Duodenal mucosa (tissue), 2 donors: ENCODE measurements at regions not wholly inside any gene's neighbourhood (a gene's known extent, or its start where the extent isn't known, plus 50 kb on each side); places are given as distances from the start of the nearest gene placed in this dataset.

Source experiments
- H3K27ac ChIP-seq: one replicate; pipeline ENCODE4 v1.7.0; 2013; ENCODE audit warnings: low read depth, low read length
- H3K27me3 ChIP-seq, 2 donors: one replicate each; pipeline ENCODE4 v1.7.0; 2013; ENCODE audit warnings: low read length in 2 of 2, control low read depth in 1 of 2; ENCODE audit not compliant: insufficient read depth in 2 of 2, control insufficient read depth in 1 of 2
- H3K36me3 ChIP-seq, 2 donors: one replicate each; pipeline ENCODE4 v1.7.0; 2013; ENCODE audit warnings: low read length in 2 of 2, control low read depth in 1 of 2; ENCODE audit not compliant: insufficient read depth in 2 of 2, control insufficient read depth in 1 of 2
- H3K4me1 ChIP-seq, 2 donors: one replicate each; pipeline ENCODE4 v1.7.0; 2013; ENCODE audit warnings: low read length in 2 of 2, control low read depth in 1 of 2; ENCODE audit not compliant: insufficient read depth in 2 of 2, control insufficient read depth in 1 of 2
- H3K4me3 ChIP-seq, 2 donors: one replicate each; pipeline ENCODE4 v1.7.0; 2013; ENCODE audit warnings: low read length in 2 of 2, low read depth in 1 of 2
- H3K9ac ChIP-seq, 2 donors: one replicate each; pipeline ENCODE4 v1.7.0; 2013; ENCODE audit warnings: low read length in 2 of 2, low read depth in 1 of 2
- H3K9me3 ChIP-seq, 2 donors: one replicate each; pipeline ENCODE4 v1.7.0; 2013; ENCODE audit warnings: low read length in 2 of 2, control low read depth in 1 of 2; ENCODE audit not compliant: control insufficient read depth in 1 of 2

DNA sequence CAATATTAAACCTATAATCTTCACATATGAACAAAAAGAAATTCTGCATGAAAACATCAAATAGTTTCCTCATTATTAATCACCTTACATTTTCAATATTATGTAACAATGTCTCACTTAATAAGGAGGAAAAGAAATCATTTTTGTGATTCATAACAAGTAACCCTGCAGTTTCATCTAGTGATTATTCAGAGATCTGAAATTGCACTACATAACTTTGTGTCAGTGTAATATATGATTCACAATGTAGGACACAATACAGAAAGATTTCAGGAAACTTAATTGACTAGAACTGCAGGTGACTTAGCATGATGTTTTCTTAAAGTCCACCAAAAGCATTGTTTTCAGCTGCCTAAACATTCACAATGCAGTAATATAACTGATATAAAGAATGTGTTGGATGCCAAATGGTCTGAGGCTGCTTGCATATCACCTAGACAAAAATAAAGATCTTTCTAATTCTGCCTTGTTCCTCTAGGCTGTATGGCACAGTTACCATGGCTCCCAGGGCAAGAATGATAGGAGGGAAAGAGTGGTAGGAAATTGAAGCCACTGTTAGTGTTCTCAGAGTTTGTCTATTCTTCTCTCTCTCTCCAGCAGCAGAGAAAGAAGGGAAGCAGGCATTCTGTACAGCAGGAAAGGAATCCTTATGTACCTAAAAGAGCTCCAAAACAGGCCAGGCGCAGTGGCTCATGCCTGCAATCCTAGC lies 366.6 kb downstream of the FSIP2 start:
- Histone ChIP-seq H3K27me3 (no peaks in the 10 kb centered on the region), H3K4me3 (no peak overlapping the region), H3K9ac (no peak overlapping the region), H3K27ac (no peak overlapping the region), H3K4me1 (peaks cover 0 to 3% of the 10 kb centered on the region in 2 donors), H3K9me3 (no peaks in the 10 kb centered on the region), H3K36me3 (no peaks in the 10 kb centered on the region)

DNA sequence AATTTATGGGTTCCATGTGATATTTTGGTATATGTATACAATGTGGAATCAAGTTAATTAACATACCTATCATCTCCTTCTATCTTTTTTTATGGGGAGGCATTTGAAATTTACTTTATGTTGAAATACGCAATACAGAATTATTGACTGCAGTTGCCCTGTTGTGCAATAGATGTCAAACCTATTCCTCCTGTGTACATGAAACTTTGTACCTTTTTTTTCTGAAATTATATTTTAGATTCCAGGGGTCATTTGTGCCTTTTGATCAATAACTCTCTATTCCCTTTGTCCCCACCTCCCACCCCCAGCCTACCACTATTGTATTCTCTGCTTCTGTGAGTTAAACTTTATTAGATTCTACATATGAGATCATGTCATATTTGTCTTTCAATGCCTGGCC lies 369.9 kb downstream of the FSIP2 start:
- H3K27ac ChIP-seq, result no peak overlapping the region

DNA sequence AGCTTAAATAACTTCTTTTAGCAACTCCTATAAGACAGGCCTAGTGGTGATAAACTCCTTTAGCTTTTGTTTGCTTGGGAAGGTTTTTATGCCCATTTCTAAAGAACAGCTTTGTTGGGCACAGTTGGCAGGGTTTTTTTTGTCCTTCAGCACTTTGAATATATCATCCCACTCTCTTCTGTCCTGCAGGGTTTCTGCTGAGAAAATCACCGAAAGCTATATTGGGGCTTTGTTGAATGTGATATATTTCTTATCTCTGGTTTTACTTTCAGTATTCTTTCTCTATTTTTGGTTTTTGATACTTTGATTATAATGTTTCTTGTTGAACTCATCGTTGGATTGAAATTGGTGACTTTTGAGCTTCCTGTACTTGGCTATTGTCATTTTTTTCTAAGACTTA lies 372.8 kb upstream of the ZC3H15 start:
- Histone ChIP-seq H3K4me3 (no peak overlapping the region), H3K27me3 (no peaks in the 10 kb centered on the region), H3K4me1 (no peaks in the 10 kb centered on the region), H3K36me3 (peaks cover 4 to 5% of the 10 kb centered on the region in 2 donors), H3K27ac (no peak overlapping the region), H3K9ac (no peak overlapping the region), H3K9me3 (peaks cover 4% of the 10 kb centered on the region in 2 donors)

More for the DNA sequence above, 369.9 kb downstream of the FSIP2 start:
- Histone ChIP-seq H3K4me3 (no peak overlapping the region), H3K9ac (no peak overlapping the region), H3K36me3 (no peaks in the 10 kb centered on the region), H3K9me3 (no peaks in the 10 kb centered on the region), H3K27me3 (no peaks in the 10 kb centered on the region), H3K4me1 (no peaks in the 10 kb centered on the region)

DNA sequence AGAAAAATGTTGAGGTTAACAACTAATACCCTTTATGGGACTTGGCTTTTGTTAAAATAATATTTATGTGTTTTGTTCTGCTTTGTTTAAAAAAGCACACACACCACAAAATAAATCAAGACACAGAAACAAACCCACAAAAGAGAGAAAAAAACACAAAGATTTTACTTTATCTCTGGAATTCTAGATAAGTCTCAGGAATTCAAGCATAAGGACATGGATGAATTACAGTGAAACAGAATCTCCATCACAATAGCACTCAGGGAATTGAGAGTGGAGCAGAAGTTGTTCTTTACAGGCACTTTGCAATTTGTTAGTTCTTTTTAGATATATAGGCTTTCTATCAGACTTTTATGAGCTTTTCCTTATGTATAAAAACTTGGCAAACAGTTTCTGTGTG lies 360.9 kb upstream of the ZC3H15 start:
- Histone ChIP-seq H3K36me3 (no peaks in the 10 kb centered on the region), H3K27me3 (no peaks in the 10 kb centered on the region), H3K4me1 (no peaks in the 10 kb centered on the region), H3K9ac (no peak overlapping the region), H3K4me3 (no peak overlapping the region), H3K9me3 (no peaks in the 10 kb centered on the region), H3K27ac (no peak overlapping the region)

DNA sequence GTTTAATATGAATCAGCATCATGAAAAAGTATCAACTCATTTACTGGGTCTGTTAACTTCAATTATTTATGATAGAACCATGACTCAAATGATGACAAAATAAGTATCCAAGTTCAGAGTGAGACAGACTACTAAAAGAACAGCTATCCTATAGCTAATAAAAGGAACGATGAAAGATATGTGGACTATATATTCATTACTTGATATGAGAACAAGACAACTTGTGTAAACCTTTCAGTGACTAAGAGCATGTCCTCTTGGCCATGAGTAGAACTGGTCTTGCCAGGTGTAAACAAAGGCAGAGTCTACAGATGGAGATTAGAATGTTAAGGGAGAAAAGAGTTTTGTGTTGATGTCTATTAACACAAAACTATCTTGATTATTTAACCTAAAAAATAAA lies 360.4 kb upstream of the ZC3H15 start:
- Histone ChIP-seq H3K9me3 (no peaks in the 10 kb centered on the region), H3K27ac (no peak overlapping the region), H3K4me1 (no peaks in the 10 kb centered on the region), H3K36me3 (no peaks in the 10 kb centered on the region), H3K9ac (no peak overlapping the region), H3K27me3 (no peaks in the 10 kb centered on the region), H3K4me3 (no peak overlapping the region)

DNA sequence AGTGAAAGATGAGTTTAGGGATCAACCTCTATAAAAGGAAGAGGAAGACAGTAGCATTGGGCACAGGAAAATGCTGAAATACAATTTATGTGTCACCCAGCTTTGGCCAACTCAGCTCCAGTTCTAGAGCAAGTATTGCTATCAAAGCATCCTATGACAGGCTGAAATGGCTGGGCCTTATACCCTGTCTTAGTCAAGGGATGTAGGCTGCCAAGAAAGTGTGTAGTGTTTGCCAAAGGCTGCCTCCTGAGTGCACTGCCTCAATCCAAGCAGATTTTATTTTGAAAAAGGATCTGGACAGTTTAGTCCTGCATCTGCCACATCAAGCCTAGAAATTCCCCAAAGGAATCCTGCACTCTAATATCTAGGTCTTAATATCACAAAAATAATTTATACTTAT lies 359.9 kb upstream of the ZC3H15 start:
- Histone ChIP-seq H3K4me3 (no peak overlapping the region), H3K4me1 (no peaks in the 10 kb centered on the region), H3K9me3 (no peaks in the 10 kb centered on the region), H3K27ac (no peak overlapping the region), H3K9ac (no peak overlapping the region), H3K27me3 (no peaks in the 10 kb centered on the region), H3K36me3 (no peaks in the 10 kb centered on the region)

DNA sequence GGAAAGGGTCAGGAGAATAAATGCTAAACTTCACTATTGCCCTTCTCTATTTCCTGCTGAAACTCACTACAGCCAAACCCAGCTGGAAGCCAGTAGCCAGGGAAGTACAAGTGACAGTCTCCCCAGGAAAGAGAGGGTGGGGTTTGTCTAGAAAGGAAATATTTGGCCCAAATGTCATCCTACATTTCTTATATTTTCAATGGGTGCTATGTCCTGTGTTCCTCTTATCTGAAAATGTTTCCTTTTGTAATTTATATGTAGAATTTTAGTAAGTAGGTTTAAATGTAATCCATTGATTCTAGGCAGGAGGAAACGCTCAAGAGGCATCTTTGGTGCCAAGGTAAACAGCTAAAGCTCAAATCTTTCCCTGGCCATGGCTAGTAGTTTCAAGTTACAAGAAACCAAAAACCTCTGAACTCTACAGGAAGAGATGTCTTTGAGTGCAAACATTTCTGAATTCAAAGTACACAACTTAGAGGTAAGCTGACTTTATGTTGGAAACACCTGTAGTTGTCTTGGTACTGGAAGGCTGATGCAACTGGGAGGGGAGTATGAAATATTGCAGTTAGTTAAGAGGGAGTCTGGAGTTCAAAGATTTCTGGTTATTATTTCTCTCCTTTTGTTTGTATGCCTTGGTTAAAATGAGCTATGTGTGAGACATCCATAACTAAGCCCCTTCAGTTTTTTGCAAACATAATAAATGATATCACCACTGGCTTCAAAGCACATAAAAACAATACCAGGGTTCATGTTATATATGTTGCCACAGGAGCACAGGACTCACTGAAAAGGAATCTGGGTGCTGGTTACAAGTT lies 356.1 kb upstream of the ZC3H15 start:
- H3K27me3 ChIP-seq, result no peaks in the 10 kb centered on the region
- no peaks in the 10 kb centered on the region for H3K4me1 ChIP-seq
- no peak overlapping the region for H3K27ac ChIP-seq
- no peaks in the 10 kb centered on the region for H3K9me3 ChIP-seq
- no peak overlapping the region for H3K9ac ChIP-seq
- no peaks in the 10 kb centered on the region for H3K36me3 ChIP-seq
- H3K4me3 ChIP-seq, result no peak overlapping the region

DNA sequence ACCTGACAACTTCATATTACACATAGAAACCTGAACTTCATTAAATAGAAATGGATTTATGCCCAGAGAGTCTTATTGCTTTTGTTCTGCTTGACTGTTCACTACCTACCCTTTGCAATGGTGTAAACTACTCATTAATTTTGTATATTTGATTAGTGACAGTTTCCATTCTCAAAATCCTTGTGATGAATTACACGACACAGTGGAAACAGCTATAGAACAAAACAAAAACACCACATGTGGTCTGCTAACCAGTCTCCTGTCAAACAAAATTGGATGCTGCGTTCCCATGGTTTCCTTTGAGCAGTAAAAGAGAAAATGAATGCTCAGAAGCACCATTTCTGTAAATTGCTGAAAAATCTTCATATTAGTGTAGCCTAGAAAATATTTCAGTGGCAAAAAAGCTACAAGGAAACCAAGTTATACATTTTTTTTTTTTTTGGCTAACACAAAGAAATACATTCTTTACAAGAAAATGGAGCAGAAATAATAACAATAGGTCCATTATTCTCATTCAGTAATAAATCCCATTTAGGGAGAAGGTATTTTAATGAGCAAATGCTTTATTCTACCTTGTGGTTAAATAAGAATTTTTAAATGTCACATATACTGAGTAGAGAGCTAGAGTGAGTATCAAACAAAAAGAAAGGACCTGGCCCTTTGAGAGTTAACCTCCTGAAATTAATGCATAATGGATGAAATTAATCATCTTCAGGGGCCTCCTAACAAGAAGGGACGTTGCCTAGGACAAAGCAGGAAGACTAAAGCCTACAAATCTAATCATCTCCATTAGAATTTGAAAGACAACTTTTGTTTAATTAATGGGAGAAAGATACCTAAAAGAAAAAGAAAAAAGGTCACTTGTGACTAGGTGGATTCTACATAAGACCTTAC lies 355.1 kb upstream of the ZC3H15 start:
- no peaks in the 10 kb centered on the region for H3K27me3 ChIP-seq
- no peak overlapping the region for H3K9ac ChIP-seq
- no peak overlapping the region for H3K27ac ChIP-seq
- no peaks in the 10 kb centered on the region for H3K36me3 ChIP-seq
- no peaks in the 10 kb centered on the region for H3K9me3 ChIP-seq
- H3K4me3 ChIP-seq, result no peak overlapping the region
- no peaks in the 10 kb centered on the region for H3K4me1 ChIP-seq

DNA sequence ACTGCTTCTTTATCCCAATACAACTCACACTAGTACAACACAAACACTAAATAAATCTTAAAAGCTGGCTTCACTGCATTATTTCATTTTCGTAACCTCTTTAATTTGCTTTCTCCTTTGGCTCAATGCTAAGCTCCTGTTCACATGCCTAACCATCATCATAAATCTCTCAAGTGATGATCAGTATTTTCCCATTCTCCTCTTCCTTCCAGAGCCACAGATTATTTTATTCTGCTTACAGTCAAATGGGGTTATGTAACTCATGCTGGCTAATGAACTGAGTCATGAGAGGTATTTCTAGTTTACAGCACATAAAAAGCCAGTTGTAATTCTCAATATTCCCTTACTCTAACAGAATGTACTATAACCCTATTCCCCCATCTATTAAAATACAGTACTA lies 350.4 kb upstream of the ZC3H15 start:
- no peak overlapping the region for H3K4me3 ChIP-seq

DNA sequence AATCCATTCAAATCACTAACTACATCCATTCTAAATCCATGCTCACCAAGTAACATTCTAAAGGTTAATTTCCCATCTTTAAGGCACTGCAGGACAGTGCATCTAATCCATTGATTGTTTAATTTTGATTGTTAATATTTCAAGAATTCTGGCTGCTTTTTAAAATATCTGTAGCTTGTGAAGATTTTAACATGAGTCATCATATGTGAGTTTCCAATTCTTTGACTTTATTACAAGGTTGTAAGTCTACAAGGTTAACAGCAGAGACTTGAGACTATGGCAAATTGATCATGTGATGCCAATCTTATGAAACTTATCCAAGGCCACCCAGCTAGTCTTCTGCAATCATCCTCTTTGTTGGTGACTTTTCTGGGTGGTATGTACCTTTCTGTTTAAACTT lies 349.2 kb upstream of the ZC3H15 start:
- Histone ChIP-seq H3K27me3 (no peaks in the 10 kb centered on the region), H3K36me3 (no peaks in the 10 kb centered on the region), H3K9me3 (no peaks in the 10 kb centered on the region), H3K9ac (no peak overlapping the region), H3K27ac (no peak overlapping the region), H3K4me1 (no peaks in the 10 kb centered on the region), H3K4me3 (no peak overlapping the region)

More for the DNA sequence above, 350.4 kb upstream of the ZC3H15 start:
- no peaks in the 10 kb centered on the region for H3K27me3 ChIP-seq
- H3K36me3 ChIP-seq, result no peaks in the 10 kb centered on the region
- H3K9ac ChIP-seq, result no peak overlapping the region
- no peak overlapping the region for H3K27ac ChIP-seq
- H3K9me3 ChIP-seq, result no peaks in the 10 kb centered on the region
- H3K4me1 ChIP-seq, result no peaks in the 10 kb centered on the region
